ENCODE measurements at regions not wholly inside any gene's neighbourhood (a gene's known extent, or its start where the extent isn't known, plus 50 kb on each side); places are given as distances from the start of the nearest gene placed in this dataset.

GRCh38 chr15:39140060-39140604 lies 440.7 kb upstream of the THBS1 start:
- peak; percentile 71 for ATAC-seq
- no peaks in the 10 kb centered on the region for H3K36me3 Mint-ChIP-seq
- POLR2A ChIA-PET, result no interaction called here
- TF ChIP-seq ZNF263 (CRISPR knock-in tag; IDR thresholded peaks at IDR 0.05; ENCODE audit: low read depth) (no peak), NFE2L1 (CRISPR knock-in tag; IDR thresholded peaks at IDR 0.05) (no peak), ZSCAN18 (CRISPR knock-in tag; IDR thresholded peaks at IDR 0.05) (no peak), CBFB (CRISPR knock-in tag; IDR thresholded peaks at IDR 0.05; ENCODE audit: low read depth) (no peak), ZNF121 (CRISPR knock-in tag; IDR thresholded peaks at IDR 0.05) (no peak), SP1 (CRISPR knock-in tag; conservative IDR thresholded peaks at IDR 0.05) (no peak), FOXP1 (CRISPR knock-in tag; IDR thresholded peaks at IDR 0.05; ENCODE audit: borderline replicate concordance) (no peak), USF1 (CRISPR knock-in tag; IDR thresholded peaks at IDR 0.05) (no peak), MLX (CRISPR knock-in tag; IDR thresholded peaks at IDR 0.05) (no peak), CREB1 (CRISPR knock-in tag; IDR thresholded peaks at IDR 0.05) (no peak), PRDM15 (CRISPR knock-in tag; IDR thresholded peaks at IDR 0.05) (no peak), PREB (CRISPR knock-in tag; IDR thresholded peaks at IDR 0.05; ENCODE audit: borderline replicate concordance) (no peak), ZNF423 (CRISPR knock-in tag; IDR thresholded peaks at IDR 0.05) (no peak)
- no peaks in the 10 kb centered on the region for H3K4me1 Mint-ChIP-seq
- H3K4me3 Mint-ChIP-seq, result no peak overlapping the region
- CTCF ChIA-PET, result no interaction called here
- H3K9me3 Mint-ChIP-seq, result no peaks in the 10 kb centered on the region
- H3K27me3 Mint-ChIP-seq (ENCODE audit: low read depth), result no peaks in the 10 kb centered on the region
- H3K27ac Mint-ChIP-seq, result no peak overlapping the region
- DNase-seq (ENCODE audit: low spot score), result no peak

GRCh38 chr15:39142500-39142899 lies 438.4 kb upstream of the THBS1 start:
- Mint-ChIP-seq H3K27me3 (ENCODE audit: low read depth) (no peaks in the 10 kb centered on the region), H3K9me3 (no peaks in the 10 kb centered on the region), H3K4me3 (no peak overlapping the region), H3K4me1 (no peaks in the 10 kb centered on the region), H3K27ac (no peak overlapping the region), H3K36me3 (no peaks in the 10 kb centered on the region)
- ChIA-PET POLR2A (interaction anchor here (0.6 kb wide), 1 partner anchor 12 kb away, joined by 5 read pairs; no protein-coding TSS in a partner anchor), CTCF (no interaction called here)
- DNase-seq (ENCODE audit: low spot score), result no peak
- ATAC-seq, result no peak
- TF ChIP-seq USF1 (CRISPR knock-in tag; IDR thresholded peaks at IDR 0.05), result no peak
- TF ChIP-seq ZNF317 (CRISPR knock-in tag; IDR thresholded peaks at IDR 0.05; ENCODE audit: borderline replicate concordance, low read depth), result no peak
- no peak for TF ChIP-seq TEAD4 (CRISPR knock-in tag; IDR thresholded peaks at IDR 0.05)
- no peak for TF ChIP-seq PRRX2 (CRISPR knock-in tag; IDR thresholded peaks at IDR 0.05)
- TF ChIP-seq ZBTB21 (CRISPR knock-in tag; IDR thresholded peaks at IDR 0.05; ENCODE audit: borderline replicate concordance), result no peak
- no peak for TF ChIP-seq AR (CRISPR knock-in tag; IDR thresholded peaks at IDR 0.05)
- no peak for TF ChIP-seq E2F4 (CRISPR knock-in tag; IDR thresholded peaks at IDR 0.05; ENCODE audit: borderline replicate concordance, low read depth)
- no peak for TF ChIP-seq RELA (CRISPR knock-in tag; IDR thresholded peaks at IDR 0.05; ENCODE audit: borderline replicate concordance)
- TF ChIP-seq ATF3 (CRISPR knock-in tag; conservative IDR thresholded peaks at IDR 0.05), result no peak
- TF ChIP-seq GRHL2 (CRISPR knock-in tag; IDR thresholded peaks at IDR 0.05; ENCODE audit: insufficient replicate concordance, severe bottlenecking), result no peak
- no peak for TF ChIP-seq HMGA2 (CRISPR knock-in tag; IDR thresholded peaks at IDR 0.05)
